Adrenal gland (tissue), 5 donors: ENCODE measurements at regions not wholly inside any gene's neighbourhood (a gene's known extent, or its start where the extent isn't known, plus 50 kb on each side); places are given as distances from the start of the nearest gene placed in this dataset.

Source experiments
- CTCF ChIP-seq, 6 experiments: fragments of 450-650 bp in 4 of 6; fragments of 200-600 bp in 2 of 6; sonication (generic) in 1 of 6; IDR thresholded peaks; 1 replicate in 5 of 6; 2 replicates in 1 of 6; pipeline versions ENCODE4 v1.5.1 to v1.8.0; 2016 to 2021; ENCODE audit warnings: antibody characterized with exemption in 6 of 6, mild to moderate bottlenecking in 2 of 6, moderate library complexity in 1 of 6
- POLR2A ChIP-seq, 2 donors: fragments of 450-650 bp; IDR thresholded peaks; one replicate each; pipeline ENCODE4 v1.6.1; 2017; ENCODE audit warnings: antibody characterized with exemption in 2 of 2, mild to moderate bottlenecking in 2 of 2, moderate library complexity in 1 of 2
- donor health status: DM: no; HTN: no; CAD: no.

GRCh38 chr1:56148326-56149193 is 430.8 kb downstream of the PLPP3 start:
- TF ChIP-seq CTCF (IDR thresholded peaks at IDR 0.05) (peak in 2 of 6 experiments; percentile 17 to 19), POLR2A (IDR thresholded peaks at IDR 0.05) (no peak)
